HEK293 (cell line): ENCODE measurements at regions not wholly inside any gene's neighbourhood (a gene's known extent, or its start where the extent isn't known, plus 50 kb on each side); places are given as distances from the start of the nearest gene placed in this dataset.

Experiments
- CTCF ChIP-seq: fragments of 450-650 bp; formaldehyde crosslinking; IDR thresholded peaks from 2 replicates; pipeline ENCODE4 v1.5.1; 2016; ENCODE audit warnings: missing biosample characterization, missing genetic modification characterization
- REST ChIP-seq: fragments of 450-650 bp; formaldehyde crosslinking; IDR thresholded peaks from 2 replicates; pipeline ENCODE4 v1.5.1; 2016; ENCODE audit warnings: missing biosample characterization, missing genetic modification characterization
- SETDB1 ChIP-seq: IDR thresholded peaks from one replicate; pipeline ENCODE4 v1.6.1; 2017; ENCODE audit warnings: mild to moderate bottlenecking, low read length, moderate library complexity, mixed read lengths; ENCODE audit not compliant: insufficient read length
- ZNF24 ChIP-seq: fragments of 450-650 bp; formaldehyde crosslinking; IDR thresholded peaks from 2 replicates; pipeline ENCODE4 v1.5.1; 2016; ENCODE audit warnings: missing biosample characterization, missing genetic modification characterization
- ZNF292 ChIP-seq: fragments of 450-650 bp; formaldehyde crosslinking; IDR thresholded peaks from 2 replicates; pipeline ENCODE4 v1.5.1; 2016; ENCODE audit warnings: low read depth, missing biosample characterization, missing genetic modification characterization, borderline replicate concordance

GRCh38 chr7:33748793-33749192, 156.5 kb upstream of the BMPER start:
- TF ChIP-seq CTCF (no peak), SETDB1 (no peak), ZNF24 (tag by site-specific recombination) (no peak), ZNF292 (tag by site-specific recombination) (no peak), REST (tag by site-specific recombination) (no peak)
